ENCODE measurements at regions not wholly inside any gene's neighbourhood (a gene's known extent, or its start where the extent isn't known, plus 50 kb on each side); places are given as distances from the start of the nearest gene placed in this dataset.

DNA sequence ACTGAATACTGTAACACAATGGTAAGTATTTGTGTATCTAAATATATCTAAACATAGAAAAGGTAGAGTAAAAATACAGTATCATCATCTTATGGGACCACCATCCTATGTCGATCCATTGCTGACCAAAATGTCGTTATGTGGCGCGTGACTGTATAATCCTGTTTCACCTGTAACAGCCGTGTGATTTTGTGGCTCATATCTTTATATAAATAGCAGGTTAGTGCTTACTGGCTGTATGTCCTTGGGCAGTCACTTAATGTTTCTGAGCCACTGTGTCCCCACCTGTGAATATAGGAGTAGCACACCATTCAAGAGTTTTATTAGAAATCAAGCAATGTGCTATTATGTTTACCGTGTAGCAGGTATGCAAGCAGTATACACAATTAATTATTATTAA, 226.2 kb upstream of the FAT1 start:
- no peaks in the 10 kb centered on the region for H3K36me3 ChIP-seq
- Mint-ChIP-seq H3K4me3 (no peak overlapping the region), H3K27me3 (ENCODE audit: insufficient read depth, low read depth) (peaks cover 2% of the 10 kb centered on the region)

DNA sequence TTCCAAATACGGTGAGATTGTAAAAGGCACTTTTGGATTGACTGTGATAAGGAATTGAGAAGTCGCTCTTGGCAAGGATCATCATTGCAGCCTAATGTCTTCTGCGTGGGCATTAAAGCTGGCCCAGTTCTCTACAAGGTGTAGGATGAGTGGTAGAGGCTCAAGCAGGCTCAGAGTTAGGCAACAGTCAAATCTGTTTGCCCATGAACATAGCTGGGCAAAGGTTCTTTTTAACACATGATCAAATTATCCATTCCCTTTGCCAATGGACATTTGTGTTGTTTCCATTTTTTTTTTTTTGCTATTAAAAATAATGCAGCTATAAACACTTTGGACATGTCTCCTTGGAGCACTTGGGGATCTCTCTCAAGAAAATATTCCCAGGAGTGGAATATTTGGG, 229.1 kb upstream of the FAT1 start:
- no peaks in the 10 kb centered on the region for H3K36me3 ChIP-seq
- TF ChIP-seq EZH2phosphoT487 (IDR thresholded peaks at IDR 0.05) (no peak), EZH2 (IDR thresholded peaks at IDR 0.05) (no peak)
- TF ChIP-seq, protein P1, sequence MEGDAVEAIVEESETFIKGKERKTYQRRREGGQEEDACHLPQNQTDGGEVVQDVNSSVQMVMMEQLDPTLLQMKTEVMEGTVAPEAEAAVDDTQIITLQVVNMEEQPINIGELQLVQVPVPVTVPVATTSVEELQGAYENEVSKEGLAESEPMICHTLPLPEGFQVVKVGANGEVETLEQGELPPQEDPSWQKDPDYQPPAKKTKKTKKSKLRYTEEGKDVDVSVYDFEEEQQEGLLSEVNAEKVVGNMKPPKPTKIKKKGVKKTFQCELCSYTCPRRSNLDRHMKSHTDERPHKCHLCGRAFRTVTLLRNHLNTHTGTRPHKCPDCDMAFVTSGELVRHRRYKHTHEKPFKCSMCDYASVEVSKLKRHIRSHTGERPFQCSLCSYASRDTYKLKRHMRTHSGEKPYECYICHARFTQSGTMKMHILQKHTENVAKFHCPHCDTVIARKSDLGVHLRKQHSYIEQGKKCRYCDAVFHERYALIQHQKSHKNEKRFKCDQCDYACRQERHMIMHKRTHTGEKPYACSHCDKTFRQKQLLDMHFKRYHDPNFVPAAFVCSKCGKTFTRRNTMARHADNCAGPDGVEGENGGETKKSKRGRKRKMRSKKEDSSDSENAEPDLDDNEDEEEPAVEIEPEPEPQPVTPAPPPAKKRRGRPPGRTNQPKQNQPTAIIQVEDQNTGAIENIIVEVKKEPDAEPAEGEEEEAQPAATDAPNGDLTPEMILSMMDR (IDR thresholded peaks at IDR 0.05) = no peak
- H3K9ac ChIP-seq = no peak overlapping the region
- H3K4me1 Mint-ChIP-seq = peaks cover 5% of the 10 kb centered on the region
- no peaks in the 10 kb centered on the region for H3F3A ChIP-seq (ENCODE audit: low read depth)
- H3K4me1 ChIP-seq = peaks cover 13% of the 10 kb centered on the region
- no peak overlapping the region for H3K4me3 Mint-ChIP-seq
- H3K27ac Mint-ChIP-seq = no peak overlapping the region
- no peak overlapping the region for H3K4me3 ChIP-seq
- H3K79me2 ChIP-seq (ENCODE audit: low read depth) = no peaks in the 10 kb centered on the region
- H3K4me2 ChIP-seq = no peak overlapping the region
- DNase-seq (ENCODE audit: low spot score) = no peak
- H2AFZ ChIP-seq (replicated peaks) = no peak overlapping the region
- no peaks in the 10 kb centered on the region for H3K9me3 Mint-ChIP-seq
- H3K27me3 ChIP-seq = no peaks in the 10 kb centered on the region
- H3K36me3 Mint-ChIP-seq = no peaks in the 10 kb centered on the region
- no peak overlapping the region for H3K27ac ChIP-seq
- no peaks in the 10 kb centered on the region for H3K27me3 Mint-ChIP-seq (ENCODE audit: insufficient read depth, low read depth)
- no peaks in the 10 kb centered on the region for H4K20me1 ChIP-seq (ENCODE audit: low read depth)
- no peaks in the 10 kb centered on the region for H3K9me3 ChIP-seq (ENCODE audit: low read depth)

More for the DNA sequence above, 226.2 kb upstream of the FAT1 start:
- no peaks in the 10 kb centered on the region for H3K27me3 ChIP-seq
- Mint-ChIP-seq H3K9me3 (no peaks in the 10 kb centered on the region), H3K27ac (no peak overlapping the region), H3K4me1 (peaks cover 16% of the 10 kb centered on the region), H3K36me3 (no peaks in the 10 kb centered on the region)
- H3K79me2 ChIP-seq (ENCODE audit: low read depth) = no peaks in the 10 kb centered on the region
- H3K4me3 ChIP-seq = no peak overlapping the region
- no peaks in the 10 kb centered on the region for H3K9me3 ChIP-seq (ENCODE audit: low read depth)
- H3K4me1 ChIP-seq = peaks cover 23% of the 10 kb centered on the region
- no peak for DNase-seq (ENCODE audit: low spot score)
- TF ChIP-seq EZH2 (IDR thresholded peaks at IDR 0.05) (no peak), EZH2phosphoT487 (IDR thresholded peaks at IDR 0.05) (no peak)
- TF ChIP-seq, protein P1 (IDR thresholded peaks at IDR 0.05) = no peak
- H2AFZ ChIP-seq (replicated peaks) = no peak overlapping the region
- no peak overlapping the region for H3K27ac ChIP-seq
- H3K4me2 ChIP-seq = no peak overlapping the region
- H3F3A ChIP-seq (ENCODE audit: low read depth) = peaks cover 8% of the 10 kb centered on the region
- H3K9ac ChIP-seq = no peak overlapping the region
- H4K20me1 ChIP-seq (ENCODE audit: low read depth) = no peaks in the 10 kb centered on the region

DNA sequence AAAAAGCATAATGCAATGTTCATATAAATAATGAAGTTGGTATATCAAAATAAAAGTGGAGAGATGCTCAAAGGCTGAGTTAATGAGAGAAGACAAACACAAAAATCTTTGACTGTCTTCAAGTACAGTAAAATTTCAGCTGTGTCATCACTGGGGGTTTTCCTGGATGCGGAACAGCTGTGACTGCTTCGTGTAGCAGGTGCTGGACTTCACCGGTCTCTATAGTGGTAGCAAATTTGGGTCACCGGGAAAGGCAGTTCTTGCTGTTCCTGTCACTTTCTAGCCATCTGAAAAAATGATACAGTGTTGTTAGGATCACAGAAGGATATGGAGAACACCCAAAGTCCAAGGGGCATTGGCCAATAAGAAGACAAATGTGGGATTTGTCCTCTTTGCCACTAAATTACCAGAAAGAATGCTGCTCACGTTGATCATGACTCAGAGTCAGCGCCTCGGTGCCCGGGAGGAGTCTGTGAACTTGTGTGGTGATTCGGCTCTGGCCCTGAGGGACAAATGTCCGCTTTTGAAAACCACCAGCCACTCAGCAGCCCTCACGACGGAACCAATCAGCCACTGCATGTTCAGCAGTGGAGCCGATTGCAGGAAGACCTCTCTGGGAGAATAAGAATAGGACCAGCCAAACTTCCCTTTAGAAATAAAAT, 230.1 kb upstream of the FAT1 start:
- no peak overlapping the region for H3K9ac ChIP-seq
- H3K27ac Mint-ChIP-seq = no peak overlapping the region
- peaks cover 12% of the 10 kb centered on the region for H3K4me1 ChIP-seq
- H3K36me3 Mint-ChIP-seq = no peaks in the 10 kb centered on the region
- no peak overlapping the region for H3K27ac ChIP-seq
- H4K20me1 ChIP-seq (ENCODE audit: low read depth) = no peaks in the 10 kb centered on the region
- no peaks in the 10 kb centered on the region for H3K27me3 Mint-ChIP-seq (ENCODE audit: insufficient read depth, low read depth)
- H3K4me2 ChIP-seq = no peak overlapping the region
- H3K79me2 ChIP-seq (ENCODE audit: low read depth) = no peaks in the 10 kb centered on the region
- no peaks in the 10 kb centered on the region for H3K9me3 ChIP-seq (ENCODE audit: low read depth)
- no peaks in the 10 kb centered on the region for H3K36me3 ChIP-seq
- TF ChIP-seq, protein P1 (IDR thresholded peaks at IDR 0.05) = no peak
- TF ChIP-seq EZH2 (IDR thresholded peaks at IDR 0.05) = no peak
- no peak for TF ChIP-seq EZH2phosphoT487 (IDR thresholded peaks at IDR 0.05)
- H3F3A ChIP-seq (ENCODE audit: low read depth) = no peaks in the 10 kb centered on the region
- no peak for DNase-seq (ENCODE audit: low spot score)
- H3K27me3 ChIP-seq = no peaks in the 10 kb centered on the region
- H3K9me3 Mint-ChIP-seq = no peaks in the 10 kb centered on the region
- no peak overlapping the region for H3K4me3 ChIP-seq
- peaks cover 5% of the 10 kb centered on the region for H3K4me1 Mint-ChIP-seq
- H2AFZ ChIP-seq (replicated peaks) = no peak overlapping the region
- H3K4me3 Mint-ChIP-seq = no peak overlapping the region

Measured in neural progenitor cell (in vitro differentiated cells).